SKM-1 treated with dmso at 0.1 percent for 144 hours (cell line): ENCODE measurements at regions not wholly inside any gene's neighbourhood (a gene's known extent, or its start where the extent isn't known, plus 50 kb on each side); places are given as distances from the start of the nearest gene placed in this dataset.

ENCODE experiments used
- DNase-seq: peaks from one replicate; lab custom pipeline; 2025; ENCODE audit not compliant: unreplicated experiment; lab: John Stamatoyannopoulos, UW

DNA sequence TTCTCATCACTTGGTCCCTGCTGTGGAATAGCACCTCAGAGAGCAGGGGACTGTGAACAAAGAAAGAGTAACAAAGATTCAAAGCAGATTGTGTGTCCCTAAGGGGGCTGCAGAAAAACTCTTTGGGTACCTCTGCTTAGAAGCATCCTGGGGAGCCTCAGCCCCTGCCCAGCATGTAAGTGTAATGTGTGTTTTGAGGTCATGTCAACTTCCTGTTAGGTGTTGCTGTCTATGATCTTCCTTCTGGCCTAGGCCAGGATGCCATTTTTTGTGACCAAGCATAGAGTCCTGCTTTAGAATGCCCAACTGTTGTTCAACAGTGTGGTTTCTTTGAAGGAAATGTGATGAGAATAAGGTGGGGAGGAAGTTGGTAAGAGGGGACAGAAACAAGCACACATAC, 77.1 kb upstream of the BCL6 start:
- DNase-seq, result no peak

DNA sequence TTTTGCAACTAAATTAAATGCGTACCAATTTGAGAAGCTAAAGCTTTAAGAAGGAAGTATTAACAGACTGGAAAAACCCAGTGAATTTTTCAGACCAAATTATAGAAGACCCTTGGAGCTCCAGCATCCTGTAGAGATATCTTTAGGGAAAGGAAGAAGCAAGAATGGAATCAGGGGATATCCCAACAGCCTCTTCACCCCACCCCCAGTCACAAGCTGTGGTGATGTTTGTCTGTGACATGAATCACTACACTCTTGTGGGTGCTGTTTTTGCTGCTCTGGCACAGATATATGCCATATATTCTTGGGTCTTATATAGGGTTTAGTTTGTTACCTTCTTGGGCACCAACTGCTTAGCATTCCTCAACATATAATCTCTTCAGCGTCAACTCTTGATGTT, 78.5 kb upstream of the BCL6 start:
- DNase-seq, result no peak

DNA sequence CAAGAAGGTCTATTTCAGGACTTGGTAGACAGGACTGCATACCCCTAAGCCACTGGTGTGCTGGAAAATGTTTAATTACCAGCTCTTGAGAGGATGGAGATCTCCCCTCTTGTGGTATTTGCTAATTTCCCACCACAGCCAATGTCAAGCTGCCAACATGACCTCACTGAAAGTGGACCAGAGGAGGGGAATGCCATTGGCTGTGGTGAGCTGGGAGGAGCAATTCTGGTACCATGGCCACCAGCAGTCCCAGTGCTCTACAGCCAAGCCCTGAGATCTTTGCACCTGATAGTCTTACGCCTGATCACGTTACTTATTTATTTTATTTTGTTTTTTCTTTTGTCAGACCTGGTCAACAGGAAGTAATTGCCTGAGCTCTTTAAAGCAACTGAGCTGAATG, 82.5 kb upstream of the BCL6 start:
- no peak for DNase-seq

DNA sequence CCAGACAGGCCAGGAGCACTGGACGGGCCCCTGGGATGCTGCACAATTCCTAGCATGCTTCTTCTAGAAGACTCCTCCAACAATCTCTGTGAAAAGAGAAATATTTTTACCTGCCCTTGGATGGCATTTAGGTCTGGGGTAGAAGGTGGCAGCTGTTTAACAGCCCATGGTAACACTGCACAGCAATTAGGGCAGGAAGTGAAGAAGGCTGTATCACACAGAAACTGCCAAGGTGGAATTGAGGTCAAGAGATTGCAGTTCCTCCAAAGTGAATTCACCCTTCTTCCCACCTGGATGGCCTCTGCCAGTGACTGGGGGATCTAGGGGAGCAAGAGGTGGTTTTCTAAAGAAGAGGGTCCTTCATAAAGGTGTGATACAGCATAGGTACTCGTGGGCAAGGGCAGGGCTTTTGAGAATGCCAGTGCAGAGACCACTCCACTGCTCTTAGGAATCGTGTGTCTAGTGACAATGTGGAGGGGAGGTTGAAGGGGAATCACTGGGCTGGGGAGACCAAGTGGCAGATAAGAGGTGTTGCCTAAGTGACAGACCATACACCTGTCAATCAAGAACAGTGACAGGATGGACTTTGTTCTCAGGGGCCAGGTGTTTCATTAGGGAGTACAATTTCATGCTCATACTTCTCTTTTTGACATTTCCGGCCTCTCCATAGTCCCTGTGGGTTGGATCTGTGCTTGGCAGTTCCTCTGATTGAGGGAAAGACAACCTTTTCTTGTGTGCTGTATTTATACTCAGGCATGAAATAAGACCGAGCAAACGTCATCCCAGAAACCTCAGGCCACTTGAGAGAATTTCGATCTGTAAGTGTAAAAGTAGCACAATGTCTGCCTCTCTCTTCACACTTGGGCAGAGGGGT, 83.5 kb upstream of the BCL6 start:
- DNase-seq, result no peak

DNA sequence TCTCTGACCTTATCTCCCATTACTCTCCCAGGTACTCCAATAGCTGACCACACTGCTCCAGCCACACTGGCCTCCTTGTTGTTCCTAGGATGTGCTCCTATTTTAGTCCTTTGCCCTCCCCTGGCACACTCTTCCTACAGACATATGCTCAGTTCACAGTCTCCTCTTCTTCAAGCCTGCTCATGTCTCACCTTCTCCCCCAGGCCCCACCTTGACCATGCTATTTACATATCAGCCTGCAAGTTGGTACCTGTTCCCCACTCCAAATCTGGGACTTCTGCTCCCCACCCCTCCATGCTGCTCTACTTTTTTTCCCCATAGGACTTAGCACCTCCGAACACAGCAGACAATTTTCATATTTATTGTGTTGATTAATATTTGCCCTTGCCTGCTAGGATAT, 84.9 kb upstream of the BCL6 start:
- no peak for DNase-seq

DNA sequence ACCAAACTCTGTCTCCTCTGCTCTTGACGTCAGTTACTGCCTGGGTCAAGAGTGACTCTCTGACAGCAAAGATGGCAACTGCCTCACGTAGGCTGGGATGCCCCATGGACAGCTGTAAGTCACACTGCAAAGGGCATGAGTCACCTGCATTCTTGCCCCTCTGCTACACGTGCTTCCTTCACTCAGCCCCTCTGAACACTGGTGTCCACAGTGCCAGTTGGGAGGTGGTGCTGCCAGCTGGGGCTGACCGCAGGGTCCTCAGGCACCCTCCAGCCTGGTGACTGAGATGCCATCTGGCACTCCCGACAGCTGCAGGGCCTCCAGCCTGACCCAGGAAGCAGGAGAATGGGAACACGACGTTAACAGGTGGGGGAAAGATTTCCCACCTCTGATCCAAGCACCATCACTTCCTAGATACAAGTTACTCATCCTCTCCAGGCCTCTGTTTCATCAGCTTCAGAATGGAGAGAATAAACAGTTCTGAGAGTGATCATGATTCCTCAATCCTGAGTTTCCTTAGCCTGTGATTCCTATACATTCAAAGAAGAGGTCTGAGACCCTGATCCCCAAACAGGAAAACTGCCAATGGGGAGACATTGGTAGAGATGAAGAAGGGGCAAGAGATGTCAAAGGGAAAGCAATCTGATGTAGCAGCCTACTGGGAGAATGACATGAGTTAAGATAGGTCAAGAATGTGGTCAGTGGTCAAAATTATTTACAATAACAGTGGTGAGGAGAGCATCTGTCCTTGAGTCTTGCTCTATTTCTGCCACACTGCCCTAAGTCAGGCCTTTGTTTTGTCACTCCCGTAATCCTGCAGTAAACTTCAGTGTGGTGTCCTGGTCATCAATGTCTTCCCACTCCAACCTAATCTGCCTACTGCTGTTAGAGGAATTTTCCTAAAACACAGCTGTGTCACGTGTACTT, 86.1 kb upstream of the BCL6 start:
- no peak for DNase-seq

DNA sequence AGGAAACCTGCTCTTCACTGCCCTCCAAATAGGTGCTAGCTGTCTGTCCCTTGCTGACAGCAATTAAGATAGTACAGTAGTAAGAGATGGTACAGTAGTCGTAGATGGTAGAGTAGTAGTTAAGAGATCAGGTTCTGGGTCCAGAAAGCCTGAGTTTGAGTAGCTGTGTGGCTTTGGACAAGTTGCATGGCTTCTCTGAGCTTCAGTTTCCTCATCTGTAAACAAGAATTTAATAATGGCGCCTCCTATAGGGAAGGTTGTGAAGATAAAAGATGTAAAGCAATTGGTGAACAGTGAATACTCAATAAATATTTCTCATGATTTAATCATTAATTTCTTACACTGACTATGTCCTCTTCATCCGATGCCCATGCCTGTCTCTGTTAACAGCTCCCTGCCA, 86.9 kb upstream of the BCL6 start:
- DNase-seq, result no peak

DNA sequence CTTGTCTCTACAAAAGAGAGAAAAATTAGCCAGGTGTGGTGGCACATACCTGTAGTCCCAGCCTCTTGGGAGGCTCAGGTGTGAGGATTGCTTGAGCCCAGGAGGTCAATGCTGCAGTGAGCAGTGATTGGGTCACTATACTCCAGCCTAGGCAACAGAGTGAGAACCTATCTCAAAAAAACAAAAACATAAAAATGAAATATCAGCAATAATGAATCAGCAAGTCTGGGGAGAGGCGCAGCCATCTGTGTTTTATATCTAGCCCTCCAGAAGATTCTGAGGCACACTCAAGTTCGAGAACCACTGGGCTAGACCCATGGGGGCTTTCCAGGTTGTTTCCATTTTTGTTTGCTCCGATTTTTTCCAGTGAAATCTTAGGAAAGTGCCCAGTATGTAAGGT, 88.1 kb upstream of the BCL6 start:
- DNase-seq, result no peak

DNA sequence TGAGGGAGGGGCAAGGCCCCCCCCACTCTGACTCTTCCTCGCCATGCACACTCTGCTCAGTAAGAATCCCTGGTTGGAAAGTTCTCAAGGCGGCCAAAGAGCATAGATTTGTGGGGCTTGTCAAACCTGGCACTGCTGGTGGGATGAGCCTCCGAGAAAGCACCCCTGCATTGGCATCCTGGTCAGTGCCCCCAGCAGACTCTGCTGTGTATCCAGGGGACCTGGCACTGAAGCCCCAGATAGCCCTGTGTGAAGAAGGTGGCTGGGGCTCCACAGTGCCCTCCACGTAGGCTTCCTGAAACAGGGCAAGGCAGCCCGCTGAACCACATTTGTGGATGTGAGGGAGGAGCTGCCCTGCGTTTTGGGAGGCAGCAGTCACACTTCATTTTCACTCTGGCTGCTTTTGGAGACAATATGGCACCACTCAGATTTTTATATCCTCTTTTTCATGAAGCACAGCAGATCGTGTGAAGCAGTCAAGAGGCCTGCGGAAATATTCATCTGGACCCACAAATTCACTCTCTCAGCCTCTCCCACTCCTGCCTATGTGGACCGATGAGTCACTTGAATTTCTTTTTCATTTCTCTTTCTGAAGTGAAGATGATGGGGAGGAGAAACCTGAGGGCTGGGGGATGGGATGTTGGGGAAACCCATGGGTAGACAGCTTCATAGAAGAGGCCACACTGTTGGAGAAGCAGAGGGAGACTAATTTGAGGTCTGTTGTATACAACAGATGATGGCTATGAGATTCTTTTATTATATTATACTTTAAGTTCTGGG, 88.7 kb upstream of the BCL6 start:
- no peak for DNase-seq

DNA sequence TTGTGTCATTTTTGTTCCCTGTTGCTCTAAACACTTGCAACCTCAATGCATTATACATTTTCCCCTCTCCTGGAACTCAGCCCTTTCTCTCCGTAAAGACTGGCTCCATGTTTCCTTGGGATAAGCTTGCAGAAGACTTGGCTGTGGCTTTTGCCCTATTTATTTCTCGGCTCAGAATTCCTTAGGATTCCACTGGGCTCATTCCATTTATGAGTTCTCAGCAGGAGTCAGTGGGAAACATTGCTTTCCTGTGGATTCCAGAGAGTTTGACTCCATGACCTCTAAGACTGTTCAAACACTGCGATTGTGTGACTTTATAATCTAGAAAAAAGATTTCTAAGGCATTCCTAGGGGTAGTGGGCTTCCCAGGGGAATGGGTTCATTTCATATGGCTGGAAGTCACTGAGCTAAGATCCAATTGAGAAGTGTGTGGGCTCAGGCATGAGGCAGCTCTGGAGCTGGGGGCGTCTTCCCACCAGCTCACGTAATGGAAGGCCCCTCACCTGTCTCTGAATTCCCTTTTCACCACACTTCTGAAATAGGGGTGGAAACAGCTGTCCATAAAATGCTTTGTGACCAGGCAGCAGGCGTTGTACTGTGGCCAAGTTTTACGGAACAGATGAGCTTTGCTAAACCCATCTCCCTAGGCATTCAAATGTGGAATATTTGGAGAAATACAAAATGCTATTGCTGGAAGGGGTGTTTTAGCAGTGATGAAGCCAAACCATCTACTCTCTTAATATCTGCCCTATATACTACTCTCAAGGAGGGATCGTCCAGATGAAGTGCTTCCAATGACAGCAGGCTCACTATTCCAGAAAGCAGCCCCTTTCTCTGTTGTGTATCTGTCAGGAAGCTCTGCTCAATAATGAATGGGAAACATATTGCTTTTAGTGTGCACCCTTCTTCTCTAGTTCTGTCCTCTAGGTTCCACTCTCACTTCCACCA, 91.8 kb upstream of the BCL6 start:
- no peak for DNase-seq

DNA sequence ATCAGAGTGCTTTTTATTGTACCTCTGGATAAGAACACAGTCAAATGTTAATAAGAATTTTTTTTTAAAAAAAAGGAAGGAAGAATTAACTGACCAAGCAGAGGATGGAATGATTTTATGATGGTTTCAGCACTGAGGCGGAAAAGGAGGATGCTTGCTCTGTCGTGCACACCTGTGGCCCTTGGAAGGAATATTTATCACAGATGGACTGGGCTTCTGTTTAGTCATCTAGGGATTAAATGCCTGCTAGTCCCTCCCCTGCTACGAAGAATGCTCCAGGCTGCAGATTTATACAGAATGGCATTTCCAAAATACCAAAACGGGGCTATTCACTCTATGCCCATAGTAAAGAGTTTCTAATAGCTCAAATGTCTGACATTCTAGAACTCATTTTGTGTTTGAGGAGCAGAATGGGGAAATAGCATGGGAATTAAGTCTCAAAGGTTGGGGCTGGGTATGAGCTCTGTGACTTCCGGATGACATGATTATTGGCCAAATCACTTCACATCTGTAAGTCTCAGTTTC, 92.8 kb upstream of the BCL6 start:
- no peak for DNase-seq

DNA sequence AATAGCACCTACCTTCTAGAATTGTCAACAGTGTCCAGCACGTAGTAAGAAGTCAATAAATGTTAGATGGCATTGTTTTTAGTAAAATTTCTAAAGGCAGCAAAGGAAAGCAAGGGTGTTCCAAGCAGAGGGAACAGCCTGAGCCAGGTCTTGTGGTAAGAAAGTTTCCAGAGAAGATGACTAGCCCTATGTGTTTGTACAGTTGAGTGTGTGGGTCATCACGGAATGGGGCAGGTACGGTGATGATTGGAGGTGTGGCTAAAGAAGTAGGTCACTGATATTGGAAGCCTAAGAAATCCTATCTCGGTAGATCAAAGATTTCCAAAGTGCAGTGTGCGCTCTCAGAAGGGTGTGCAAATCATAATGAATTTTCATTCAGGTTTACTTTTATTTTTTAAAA, 94.2 kb upstream of the BCL6 start:
- no peak for DNase-seq

DNA sequence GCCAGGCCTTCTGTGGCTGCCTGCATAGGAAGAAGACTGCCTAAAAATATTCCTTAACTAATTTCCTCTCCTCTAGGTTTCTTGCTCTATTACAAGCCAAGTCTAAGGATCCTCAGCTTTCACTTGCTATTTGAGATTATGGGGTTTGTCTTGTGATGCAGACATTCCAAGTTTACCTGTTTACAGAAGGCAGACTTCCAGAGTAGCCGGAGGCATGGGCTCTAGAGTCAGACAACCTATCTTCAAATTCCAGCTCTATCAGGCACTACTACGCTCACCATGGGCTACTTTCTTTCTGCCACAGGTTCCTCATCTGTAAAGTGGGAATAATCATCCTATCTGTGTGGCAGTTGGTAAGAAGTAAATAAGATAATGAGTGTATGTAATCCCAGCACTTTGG, 95.6 kb upstream of the BCL6 start:
- DNase-seq, result no peak

DNA sequence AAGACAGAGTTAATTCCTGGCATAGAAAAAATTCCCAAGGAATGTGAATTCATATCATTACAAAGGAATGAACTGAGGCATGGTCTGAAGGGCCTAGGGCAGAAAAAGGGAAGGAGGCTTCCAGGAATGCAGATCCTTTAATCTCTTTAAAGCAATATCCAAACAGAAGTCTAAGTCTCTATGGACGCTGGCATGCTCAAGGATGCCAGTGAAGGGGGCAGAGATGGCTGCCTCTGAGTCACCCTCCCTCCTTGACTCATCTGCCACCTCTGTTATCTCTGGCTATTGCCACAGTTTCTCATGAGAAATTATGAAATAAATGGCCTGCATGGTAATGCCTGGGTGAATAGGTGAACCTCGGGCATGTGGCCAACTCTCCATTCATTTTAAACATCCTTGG, 96.3 kb upstream of the BCL6 start:
- DNase-seq, result no peak

DNA sequence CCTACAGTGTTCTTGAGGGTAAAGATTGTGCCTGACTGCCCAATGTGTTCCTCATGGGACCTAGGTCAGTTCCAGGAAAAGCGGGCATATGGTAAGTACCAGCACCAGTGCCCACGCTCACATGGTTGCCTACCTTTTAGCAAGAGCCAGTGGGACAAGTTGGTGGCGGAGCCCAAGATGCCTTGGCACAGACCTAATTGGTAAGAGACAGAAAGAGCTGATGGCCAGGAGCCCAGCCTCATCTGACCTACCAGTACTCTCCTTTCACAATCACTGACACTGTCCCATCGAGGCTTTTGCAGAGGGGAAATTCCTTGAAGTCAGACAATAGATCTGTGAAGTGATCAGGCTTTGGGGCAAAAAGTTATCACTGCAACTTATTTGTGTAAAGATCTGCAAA, 98.4 kb upstream of the BCL6 start:
- no peak for DNase-seq

DNA sequence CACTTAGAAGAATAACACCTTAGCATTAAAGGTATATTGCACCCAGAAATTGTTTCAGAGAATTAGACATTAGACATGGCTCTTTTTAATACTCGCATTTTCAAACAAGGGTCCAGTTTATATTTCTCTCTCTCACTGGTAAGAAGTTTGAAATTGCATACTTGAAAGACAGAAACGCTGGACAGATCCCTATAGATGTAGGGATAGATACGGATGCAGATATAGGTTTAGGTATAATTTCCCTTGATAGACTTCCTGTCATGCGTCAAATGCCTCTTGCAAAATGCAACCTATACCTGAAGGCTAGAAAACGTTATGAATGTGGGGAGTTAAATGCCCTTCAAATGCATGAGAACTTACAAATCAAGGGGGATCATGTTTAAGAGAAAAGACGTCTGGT, 99.4 kb upstream of the BCL6 start:
- DNase-seq, result no peak

DNA sequence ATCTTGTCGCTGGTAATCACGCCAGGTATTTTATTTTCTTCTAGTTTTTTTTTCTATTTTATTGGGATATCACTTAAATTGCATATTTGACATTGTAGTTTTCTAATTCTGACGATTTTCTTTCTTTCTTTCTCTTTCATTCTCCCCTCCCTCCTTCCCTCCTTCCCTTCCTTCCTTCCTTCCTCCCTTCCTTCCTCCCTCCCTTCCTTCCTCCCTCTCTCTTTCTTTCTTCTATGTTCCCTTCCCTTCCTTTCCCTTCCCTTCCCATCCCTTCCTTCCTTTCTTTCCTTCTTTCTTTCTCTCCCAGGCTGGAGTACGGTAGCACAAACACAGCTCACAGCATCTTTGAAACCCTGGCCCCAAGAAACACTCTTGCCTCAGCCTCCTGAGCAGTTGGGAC, 100.6 kb upstream of the BCL6 start:
- no peak for DNase-seq

DNA sequence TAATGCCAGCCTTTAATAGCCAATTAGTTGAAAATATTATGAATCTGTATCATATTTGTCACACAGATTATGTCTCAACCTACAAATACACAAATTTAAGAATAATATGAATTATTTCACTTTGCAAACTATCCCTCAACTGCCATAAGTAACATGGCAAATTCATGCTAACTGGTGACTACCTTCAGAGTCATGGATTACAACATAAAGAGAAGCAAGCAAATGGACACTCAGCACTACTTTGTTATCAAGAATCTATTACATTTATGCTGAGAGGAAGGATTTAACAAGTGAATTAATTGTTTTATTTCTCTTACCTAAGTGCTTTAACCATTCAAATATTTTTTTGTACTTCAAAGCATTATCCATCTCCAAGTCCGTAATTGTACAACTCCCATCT, 103.1 kb upstream of the BCL6 start:
- no peak for DNase-seq

DNA sequence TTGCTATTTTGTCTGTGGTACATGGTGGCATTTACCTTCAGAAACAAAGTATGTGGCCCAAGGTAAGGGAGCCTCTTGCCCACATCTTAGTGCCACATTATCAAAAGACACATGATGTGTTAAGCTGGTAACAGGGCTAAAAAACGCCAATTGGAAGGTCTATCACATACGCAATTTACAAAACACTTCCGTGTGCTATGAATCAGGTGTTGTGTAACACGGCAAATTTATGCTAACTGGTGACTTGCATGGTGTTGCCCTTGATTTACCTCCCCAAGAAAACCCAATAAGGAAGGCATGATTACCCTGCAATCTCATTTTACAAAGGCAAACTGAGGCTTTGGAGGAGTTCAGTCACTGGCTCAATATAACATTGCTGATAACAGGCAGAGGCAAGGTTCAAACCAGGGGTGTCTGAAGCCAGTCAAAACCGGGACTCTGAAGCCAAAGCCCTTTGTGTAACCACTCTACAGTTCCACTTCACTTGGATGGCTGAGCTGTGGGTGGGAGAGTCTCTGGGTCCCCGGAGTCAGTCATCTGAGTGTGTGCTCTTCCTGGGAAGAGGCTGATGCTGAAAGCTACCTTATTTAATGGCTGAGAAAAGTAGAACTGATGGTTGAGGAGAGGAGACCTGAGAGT, 103.9 kb upstream of the BCL6 start:
- DNase-seq, result no peak
